Body of pancreas (tissue), 4 donors: ENCODE measurements at regions not wholly inside any gene's neighbourhood (a gene's known extent, or its start where the extent isn't known, plus 50 kb on each side); places are given as distances from the start of the nearest gene placed in this dataset.

Experiments used
- ATAC-seq: fragments of 150-250 bp; one replicate; pipeline ENCODE4 v1.9.1; 2016
- DNase-seq, 4 donors: peaks; one replicate each; pipeline ENCODE4 v3.0.0-alpha.2; 2019
- H3K27ac ChIP-seq, 4 donors: fragments of 200-600 bp; sonication (generic); 1 replicate in 3 of 4; 2 replicates in 1 of 4; pipeline versions ENCODE4 v1.5.1 to v1.6.1; 2016 to 2019; ENCODE audit warnings: mild to moderate bottlenecking in 1 of 4, mixed read lengths in 1 of 4, moderate library complexity in 1 of 4
- H3K27me3 ChIP-seq, 2 donors: fragments of 200-600 bp; sonication (generic); one replicate each; pipeline ENCODE4 v1.6.0; 2016; ENCODE audit warnings: mild to moderate bottlenecking in 1 of 2
- H3K36me3 ChIP-seq, 2 donors: fragments of 200-600 bp; sonication (generic); replicated peaks in 1 of 2; 2 replicates each; pipeline ENCODE4 v1.5.1; 2016; ENCODE audit warnings: low read depth in 2 of 2; ENCODE audit not compliant: insufficient read depth in 1 of 2
- H3K4me1 ChIP-seq: fragments of 200-600 bp; sonication (generic); one replicate; pipeline ENCODE4 v1.6.0; 2016
- H3K4me3 ChIP-seq, 2 donors: fragments of 200-600 bp; sonication (generic); 1 replicate in 1 of 2; 2 replicates in 1 of 2; pipeline ENCODE4 v1.5.1; 2016 to 2019
- H3K9me3 ChIP-seq, 3 donors: fragments of 200-600 bp; sonication (generic); 1 replicate in 2 of 3; 2 replicates in 1 of 3; pipeline ENCODE4 v1.5.1; 2016
- POLR2A ChIP-seq, 3 donors: fragments of 450-650 bp; IDR thresholded peaks; one replicate each; pipeline ENCODE4 v1.6.1; 2016; ENCODE audit warnings: antibody characterized with exemption in 3 of 3, mild to moderate bottlenecking in 2 of 3
- WGBS, 2 donors: methylation state at CpG; one replicate each; pipeline ENCODE4 v1.1.5; 2017; 5-methylcytosine and 5-hydroxymethylcytosine counted together
- intact Hi-C: fragments of 100-400 bp; cut with DNase I; formaldehyde crosslinking; loops from one replicate; pipeline ENCODE4 v1.15.1; 2023
- TF ChIP-seq, protein P1 (sequence below), 7 experiments: fragments of 450-650 bp in 4 of 7; fragments of 200-600 bp in 3 of 7; sonication (generic) in 3 of 7; IDR thresholded peaks; one replicate each; pipeline ENCODE4 v1.5.1; 2016 to 2019; ENCODE audit warnings: antibody characterized with exemption in 7 of 7

DNA sequence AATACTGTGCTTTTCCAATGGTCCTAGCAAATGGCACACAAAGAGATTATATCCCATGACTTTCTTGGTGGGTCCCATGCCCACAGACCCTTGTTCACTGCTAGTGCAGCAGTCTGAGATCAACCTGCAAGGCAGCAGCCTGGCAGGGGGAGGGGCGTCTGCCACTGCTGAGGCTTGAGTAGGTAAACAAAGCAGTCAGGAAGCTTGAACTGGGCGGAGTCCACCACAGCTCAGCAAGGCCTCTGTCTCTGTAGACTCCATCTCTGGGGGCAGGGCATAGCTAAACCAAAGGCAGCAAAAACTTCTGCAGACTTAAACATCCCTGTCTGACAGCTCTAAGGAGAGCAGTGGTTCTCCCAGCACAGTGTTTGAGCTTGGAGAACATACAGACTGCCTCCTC is 82.9 kb downstream of the ZNF737 start:
- Histone ChIP-seq H3K9me3 (peaks cover 0 to 8% (median 0%) of the 10 kb centered on the region in 3 donors), H3K27me3 (no peaks in the 10 kb centered on the region), H3K36me3 (no peaks in the 10 kb centered on the region), H3K4me1 (no peaks in the 10 kb centered on the region), H3K27ac (no peak overlapping the region), H3K4me3 (no peak overlapping the region)
- WGBS, 2 donors, result 31 to 49% methylated on average over 2 of the region's 2 CpGs
- ATAC-seq (no peak), DNase-seq (peak in 2 of 4 donors; percentile 12 to 60)
- TF ChIP-seq, protein P1, sequence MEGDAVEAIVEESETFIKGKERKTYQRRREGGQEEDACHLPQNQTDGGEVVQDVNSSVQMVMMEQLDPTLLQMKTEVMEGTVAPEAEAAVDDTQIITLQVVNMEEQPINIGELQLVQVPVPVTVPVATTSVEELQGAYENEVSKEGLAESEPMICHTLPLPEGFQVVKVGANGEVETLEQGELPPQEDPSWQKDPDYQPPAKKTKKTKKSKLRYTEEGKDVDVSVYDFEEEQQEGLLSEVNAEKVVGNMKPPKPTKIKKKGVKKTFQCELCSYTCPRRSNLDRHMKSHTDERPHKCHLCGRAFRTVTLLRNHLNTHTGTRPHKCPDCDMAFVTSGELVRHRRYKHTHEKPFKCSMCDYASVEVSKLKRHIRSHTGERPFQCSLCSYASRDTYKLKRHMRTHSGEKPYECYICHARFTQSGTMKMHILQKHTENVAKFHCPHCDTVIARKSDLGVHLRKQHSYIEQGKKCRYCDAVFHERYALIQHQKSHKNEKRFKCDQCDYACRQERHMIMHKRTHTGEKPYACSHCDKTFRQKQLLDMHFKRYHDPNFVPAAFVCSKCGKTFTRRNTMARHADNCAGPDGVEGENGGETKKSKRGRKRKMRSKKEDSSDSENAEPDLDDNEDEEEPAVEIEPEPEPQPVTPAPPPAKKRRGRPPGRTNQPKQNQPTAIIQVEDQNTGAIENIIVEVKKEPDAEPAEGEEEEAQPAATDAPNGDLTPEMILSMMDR (IDR thresholded peaks at IDR 0.05), result no peak
- intact Hi-C loops, result no loop called here

DNA sequence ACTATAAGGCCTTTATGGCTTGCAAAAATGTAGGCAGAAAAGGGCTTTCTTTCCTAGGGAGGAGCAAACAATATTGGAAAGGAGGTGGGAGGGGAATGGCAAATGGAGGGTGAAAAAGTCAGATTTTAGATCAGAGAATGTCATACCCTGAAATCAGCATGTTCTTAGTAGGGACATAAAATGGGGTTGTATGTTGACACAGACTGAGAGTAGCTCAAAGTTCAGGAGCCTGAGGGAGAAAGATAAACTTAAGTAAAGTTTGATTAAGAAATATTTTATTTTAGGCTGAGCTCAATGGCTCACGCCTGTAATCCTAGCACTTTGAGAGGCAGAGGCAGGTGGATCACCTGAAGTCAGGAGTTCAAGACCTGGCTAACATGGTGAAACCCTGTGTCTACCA is 83.8 kb downstream of the ZNF737 start:
- Histone ChIP-seq H3K27ac (no peak overlapping the region), H3K4me1 (no peaks in the 10 kb centered on the region), H3K9me3 (peaks cover 0 to 8% (median 0%) of the 10 kb centered on the region in 3 donors), H3K36me3 (no peaks in the 10 kb centered on the region), H3K4me3 (no peak overlapping the region), H3K27me3 (no peaks in the 10 kb centered on the region)
- TF ChIP-seq, protein P1 (IDR thresholded peaks at IDR 0.05), result no peak
- TF ChIP-seq POLR2A (IDR thresholded peaks at IDR 0.05), result no peak
- no peak for DNase-seq
- 57 to 69% methylated on average over 1 of the region's 1 CpG for WGBS, 2 donors
- intact Hi-C loops, result no loop called here
- ATAC-seq, result no peak

DNA sequence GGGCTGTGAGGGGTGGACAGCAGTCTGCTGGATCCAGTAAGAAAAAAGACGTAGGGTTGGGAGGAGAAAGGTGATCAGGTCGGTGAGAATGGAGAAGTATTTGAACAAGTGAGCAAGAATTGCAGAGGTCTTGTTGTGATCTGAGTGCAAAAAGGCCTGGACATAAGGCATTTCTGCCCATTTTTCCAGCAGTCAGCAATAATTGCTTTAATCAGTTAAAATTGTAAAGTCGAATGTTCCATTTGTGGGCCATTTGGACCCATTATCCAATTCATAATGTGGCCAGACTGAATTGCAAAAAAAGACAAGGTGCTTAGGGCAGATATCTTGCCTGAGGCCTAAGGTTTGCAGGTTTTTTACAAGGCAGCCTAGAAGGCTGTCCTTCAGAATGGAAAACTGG is 86.1 kb downstream of the ZNF737 start:
- DNase-seq, result no peak
- 67 to 71% methylated on average over 3 of the region's 3 CpGs for WGBS, 2 donors
- Histone ChIP-seq H3K9me3 (peaks cover 0 to 8% (median 0%) of the 10 kb centered on the region in 3 donors), H3K36me3 (no peaks in the 10 kb centered on the region), H3K4me3 (no peak overlapping the region), H3K27ac (no peak overlapping the region), H3K4me1 (no peaks in the 10 kb centered on the region), H3K27me3 (no peaks in the 10 kb centered on the region)
- no peak for ATAC-seq
- intact Hi-C loops, result no loop called here
- TF ChIP-seq, protein P1 (IDR thresholded peaks at IDR 0.05), result no peak
- no peak for TF ChIP-seq POLR2A (IDR thresholded peaks at IDR 0.05)

DNA sequence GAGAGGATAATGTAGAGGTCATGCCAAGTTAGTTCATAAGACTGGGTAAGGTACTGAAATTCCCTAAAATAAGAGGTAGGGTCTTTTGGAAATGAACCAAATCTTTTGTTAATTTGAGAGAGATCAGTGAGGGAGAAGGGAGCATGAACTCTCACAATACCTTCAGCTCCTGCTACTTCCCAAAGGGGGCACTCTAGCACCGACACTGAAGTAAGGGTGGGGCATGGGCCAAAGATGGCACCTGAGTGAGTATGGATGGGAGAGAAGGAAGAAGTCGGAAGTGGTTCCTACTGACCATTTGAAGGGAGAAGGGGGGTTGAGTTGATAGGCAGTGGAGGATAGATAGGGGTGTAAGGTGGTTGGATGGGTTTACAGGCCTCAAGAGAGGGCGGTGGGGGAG is 86.6 kb downstream of the ZNF737 start:
- intact Hi-C loops, result no loop called here
- no peak for ATAC-seq
- Histone ChIP-seq H3K4me1 (no peaks in the 10 kb centered on the region), H3K4me3 (no peak overlapping the region), H3K27me3 (no peaks in the 10 kb centered on the region), H3K36me3 (no peaks in the 10 kb centered on the region), H3K9me3 (peaks cover 0 to 8% (median 0%) of the 10 kb centered on the region in 3 donors), H3K27ac (no peak overlapping the region)
- DNase-seq, result no peak
- WGBS, 2 donors, result 76 to 88% methylated on average over 3 of the region's 3 CpGs
- TF ChIP-seq, protein P1 (IDR thresholded peaks at IDR 0.05), result no peak
- TF ChIP-seq POLR2A (IDR thresholded peaks at IDR 0.05), result no peak

DNA sequence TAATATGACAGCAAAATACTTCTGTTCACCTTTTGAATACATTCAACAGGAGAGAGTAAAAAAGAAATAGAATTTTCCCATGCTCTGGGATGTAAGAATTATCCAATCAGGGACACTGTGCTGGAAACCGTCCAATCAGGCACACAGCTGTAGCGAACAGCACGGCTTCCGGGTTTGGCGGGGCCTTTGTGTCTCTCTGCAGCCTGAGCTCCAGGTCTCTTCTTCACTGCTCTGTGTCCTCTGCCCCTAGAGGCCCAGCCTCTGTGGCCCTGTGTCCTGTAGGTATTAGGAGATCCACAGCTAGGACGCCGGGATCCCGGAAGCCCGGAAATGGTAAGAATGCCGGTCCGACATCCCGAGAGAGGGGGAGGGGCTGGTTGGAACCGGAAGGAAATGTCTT is 92.7 kb downstream of the ZNF737 start:
- intact Hi-C loops, result no loop called here
- Histone ChIP-seq H3K9me3 (no peaks in the 10 kb centered on the region), H3K4me3 (no peak overlapping the region), H3K36me3 (no peaks in the 10 kb centered on the region), H3K27ac (no peak overlapping the region), H3K4me1 (peaks cover 14% of the 10 kb centered on the region), H3K27me3 (no peaks in the 10 kb centered on the region)
- DNase-seq (no peak), ATAC-seq (no peak)
- WGBS, 2 donors, result 88% methylated on average over 13 of the region's 13 CpGs
- TF ChIP-seq, protein P1 (IDR thresholded peaks at IDR 0.05), result no peak
- no peak for TF ChIP-seq POLR2A (IDR thresholded peaks at IDR 0.05)
